Esophagus squamous epithelium (tissue), 4 donors: ENCODE measurements at regions not wholly inside any gene's neighbourhood (a gene's known extent, or its start where the extent isn't known, plus 50 kb on each side); places are given as distances from the start of the nearest gene placed in this dataset.

Experiments used
- CTCF ChIP-seq, 6 experiments: fragments of 450-650 bp in 4 of 6; fragments of 200-600 bp in 2 of 6; sonication (generic) in 2 of 6; IDR thresholded peaks; one replicate each; pipeline ENCODE4 v1.5.1; 2016 to 2019; ENCODE audit warnings: antibody characterized with exemption in 6 of 6, mild to moderate bottlenecking in 4 of 6, moderate library complexity in 4 of 6
- POLR2A ChIP-seq, 4 donors: fragments of 450-650 bp; IDR thresholded peaks; one replicate each; pipeline ENCODE4 v1.6.1; 2017; ENCODE audit warnings: antibody characterized with exemption in 4 of 4, mild to moderate bottlenecking in 4 of 4, moderate library complexity in 3 of 4

GRCh38 chr2:60267122-60267521, 286.3 kb downstream of the BCL11A start:
- TF ChIP-seq CTCF (IDR thresholded peaks at IDR 0.05) (no peak), POLR2A (IDR thresholded peaks at IDR 0.05) (no peak)
